ENCODE measurements at regions not wholly inside any gene's neighbourhood (a gene's known extent, or its start where the extent isn't known, plus 50 kb on each side); places are given as distances from the start of the nearest gene placed in this dataset.

GRCh38 chr20:24273251-24273650 lies 196.2 kb upstream of the SYNDIG1 start:
- no peak for TF ChIP-seq CTCF (IDR thresholded peaks at IDR 0.05)
- no peak for TF ChIP-seq POLR2AphosphoS5 (IDR thresholded peaks at IDR 0.05)

Data from prostate gland (tissue), 2 donors.